ENCODE measurements at regions not wholly inside any gene's neighbourhood (a gene's known extent, or its start where the extent isn't known, plus 50 kb on each side); places are given as distances from the start of the nearest gene placed in this dataset.

- no peaks in the 10 kb centered on the region for H3K27me3 Mint-ChIP-seq (ENCODE audit: unreplicated experiment)
- no peak overlapping the region for H3K27ac Mint-ChIP-seq (ENCODE audit: unreplicated experiment)
- no peaks in the 10 kb centered on the region for H3K4me1 Mint-ChIP-seq (ENCODE audit: low read depth, unreplicated experiment)
- H3K9me3 Mint-ChIP-seq (ENCODE audit: unreplicated experiment), result no peaks in the 10 kb centered on the region
- TF ChIP-seq CTCF (IDR thresholded peaks at IDR 0.05; ENCODE audit: partially characterized antibody, unreplicated experiment), result no peak
- DNase-seq, result no peak
- H3K4me3 Mint-ChIP-seq (ENCODE audit: unreplicated experiment), result no peak overlapping the region
- no peaks in the 10 kb centered on the region for H3K36me3 Mint-ChIP-seq (ENCODE audit: unreplicated experiment)
These were observed 460.3 kb upstream of the IL12A start for GRCh38 chr3:159528251-159528895.

DNA sequence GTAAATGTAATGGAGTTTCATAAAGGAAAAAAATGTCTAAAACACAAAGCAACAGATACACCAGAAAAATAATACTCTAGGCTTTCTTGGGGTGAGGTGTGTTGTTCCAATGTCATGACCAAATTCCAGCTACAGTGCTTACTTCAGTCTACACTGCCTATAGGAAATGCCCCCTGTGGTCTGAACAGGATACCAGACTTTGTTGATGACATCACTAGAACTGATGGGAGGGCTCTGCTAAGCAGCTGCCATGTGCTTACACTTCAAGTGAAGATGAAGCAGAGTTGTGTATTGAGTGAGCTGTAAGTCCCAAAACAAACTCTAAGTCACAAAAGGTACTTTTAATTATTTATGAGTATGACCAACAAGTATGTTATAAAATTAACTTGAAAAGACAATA is 456.1 kb upstream of the IL12A start:
- Mint-ChIP-seq H3K4me1 (ENCODE audit: low read depth, unreplicated experiment) (no peaks in the 10 kb centered on the region), H3K36me3 (ENCODE audit: unreplicated experiment) (no peaks in the 10 kb centered on the region), H3K4me3 (ENCODE audit: unreplicated experiment) (no peak overlapping the region), H3K27ac (ENCODE audit: unreplicated experiment) (no peak overlapping the region), H3K9me3 (ENCODE audit: unreplicated experiment) (no peaks in the 10 kb centered on the region), H3K27me3 (ENCODE audit: unreplicated experiment) (no peaks in the 10 kb centered on the region)
- TF ChIP-seq CTCF (IDR thresholded peaks at IDR 0.05; ENCODE audit: partially characterized antibody, unreplicated experiment), result no peak
- no peak for DNase-seq

DNA sequence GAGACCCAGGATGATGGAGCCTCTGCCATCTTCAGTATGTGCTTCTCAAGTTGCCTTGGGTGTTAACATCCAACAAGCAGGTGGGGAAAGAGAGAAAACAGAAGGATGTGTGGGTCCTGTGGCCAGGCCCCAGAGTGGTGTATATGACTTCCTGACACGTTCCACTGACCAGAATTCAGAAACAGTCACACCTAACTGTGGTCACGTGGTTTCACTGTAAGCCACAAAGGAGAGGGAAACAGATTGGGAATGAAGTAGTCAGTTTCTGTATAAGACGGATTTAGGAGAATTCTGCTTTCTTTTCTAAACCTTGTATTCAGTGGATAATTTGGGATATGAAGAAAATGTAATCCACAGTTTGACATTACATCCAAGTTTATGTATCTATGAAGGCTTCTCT is 454.1 kb upstream of the IL12A start:
- no peaks in the 10 kb centered on the region for H3K27me3 Mint-ChIP-seq (ENCODE audit: unreplicated experiment)
- H3K4me1 Mint-ChIP-seq (ENCODE audit: low read depth, unreplicated experiment), result no peaks in the 10 kb centered on the region
- no peaks in the 10 kb centered on the region for H3K9me3 Mint-ChIP-seq (ENCODE audit: unreplicated experiment)
- no peak overlapping the region for H3K4me3 Mint-ChIP-seq (ENCODE audit: unreplicated experiment)
- H3K27ac Mint-ChIP-seq (ENCODE audit: unreplicated experiment), result no peak overlapping the region
- no peaks in the 10 kb centered on the region for H3K36me3 Mint-ChIP-seq (ENCODE audit: unreplicated experiment)
- no peak for DNase-seq
- TF ChIP-seq CTCF (IDR thresholded peaks at IDR 0.05; ENCODE audit: partially characterized antibody, unreplicated experiment), result no peak

DNA sequence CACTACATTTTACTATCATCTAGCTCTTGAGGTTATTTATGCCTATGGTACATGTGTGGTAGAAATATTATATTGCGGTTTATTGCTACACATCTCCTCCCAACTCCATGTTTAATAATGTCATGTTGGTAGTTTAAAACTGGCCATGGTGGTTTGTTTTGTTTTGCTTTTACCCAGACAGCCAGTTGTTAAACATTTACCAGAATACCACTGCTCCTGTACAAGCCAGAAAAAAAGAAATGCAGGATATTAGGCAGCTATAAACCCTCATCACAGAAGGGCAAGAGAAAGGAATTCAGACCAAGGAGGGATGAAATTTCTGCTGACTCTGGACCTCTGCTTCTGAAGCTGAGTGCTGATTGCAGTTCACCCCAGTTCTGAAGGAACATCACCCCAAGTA is 451.8 kb upstream of the IL12A start:
- no peak overlapping the region for H3K27ac Mint-ChIP-seq (ENCODE audit: unreplicated experiment)
- no peaks in the 10 kb centered on the region for H3K36me3 Mint-ChIP-seq (ENCODE audit: unreplicated experiment)
- H3K4me1 Mint-ChIP-seq (ENCODE audit: low read depth, unreplicated experiment), result no peaks in the 10 kb centered on the region
- no peaks in the 10 kb centered on the region for H3K27me3 Mint-ChIP-seq (ENCODE audit: unreplicated experiment)
- no peaks in the 10 kb centered on the region for H3K9me3 Mint-ChIP-seq (ENCODE audit: unreplicated experiment)
- DNase-seq, result no peak
- no peak for TF ChIP-seq CTCF (IDR thresholded peaks at IDR 0.05; ENCODE audit: partially characterized antibody, unreplicated experiment)
- no peak overlapping the region for H3K4me3 Mint-ChIP-seq (ENCODE audit: unreplicated experiment)

DNA sequence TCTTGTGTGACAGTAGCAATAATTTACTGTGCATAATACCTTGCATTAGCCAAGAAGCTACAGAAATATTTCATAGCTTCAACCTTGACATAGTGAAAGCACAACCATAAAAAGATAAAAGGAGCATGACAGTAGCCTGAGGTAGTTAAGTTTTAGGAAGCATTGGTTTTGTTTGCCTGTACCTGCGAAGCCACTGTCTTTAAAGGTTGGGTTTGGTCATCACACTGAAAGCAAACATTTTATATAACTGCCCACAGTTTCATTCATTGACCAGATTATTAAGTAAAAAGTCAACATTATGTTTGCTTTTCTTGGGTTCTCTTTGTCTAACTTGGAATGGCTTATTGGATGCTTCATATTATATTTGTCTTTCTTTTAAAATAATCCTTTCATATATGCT is 450.1 kb upstream of the IL12A start:
- no peaks in the 10 kb centered on the region for H3K9me3 Mint-ChIP-seq (ENCODE audit: unreplicated experiment)
- TF ChIP-seq CTCF (IDR thresholded peaks at IDR 0.05; ENCODE audit: partially characterized antibody, unreplicated experiment), result no peak
- H3K36me3 Mint-ChIP-seq (ENCODE audit: unreplicated experiment), result no peaks in the 10 kb centered on the region
- H3K27me3 Mint-ChIP-seq (ENCODE audit: unreplicated experiment), result no peaks in the 10 kb centered on the region
- H3K4me1 Mint-ChIP-seq (ENCODE audit: low read depth, unreplicated experiment), result no peaks in the 10 kb centered on the region
- H3K27ac Mint-ChIP-seq (ENCODE audit: unreplicated experiment), result no peak overlapping the region
- H3K4me3 Mint-ChIP-seq (ENCODE audit: unreplicated experiment), result no peak overlapping the region
- DNase-seq, result no peak
